Ishikawa (cell line): ENCODE measurements at regions not wholly inside any gene's neighbourhood (a gene's known extent, or its start where the extent isn't known, plus 50 kb on each side); places are given as distances from the start of the nearest gene placed in this dataset.

Source experiments
- CEBPB ChIP-seq: IDR thresholded peaks from 2 replicates; pipeline ENCODE4 v1.6.1; 2012
- CREB1 ChIP-seq: IDR thresholded peaks from 2 replicates; pipeline ENCODE4 v1.6.1; 2012; ENCODE audit warnings: low read depth
- EGR1 ChIP-seq: IDR thresholded peaks from 2 replicates; pipeline ENCODE4 v1.6.1; 2012
- EP300 ChIP-seq: IDR thresholded peaks from 2 replicates; pipeline ENCODE4 v1.6.1; 2012; ENCODE audit warnings: borderline replicate concordance
- FOXM1 ChIP-seq: IDR thresholded peaks from 2 replicates; pipeline ENCODE4 v1.6.1; 2012; ENCODE audit warnings: low read depth, borderline replicate concordance
- NFIC ChIP-seq: IDR thresholded peaks from 2 replicates; pipeline ENCODE4 v1.6.1; 2012
- RAD21 ChIP-seq: IDR thresholded peaks from 2 replicates; pipeline ENCODE4 v1.6.1; 2012; ENCODE audit warnings: low read depth
- TAF1 ChIP-seq: IDR thresholded peaks from 2 replicates; pipeline ENCODE4 v1.6.1; 2012; ENCODE audit warnings: low read depth, mild to moderate bottlenecking
- TCF12 ChIP-seq: IDR thresholded peaks from 2 replicates; pipeline ENCODE4 v1.6.1; 2012; ENCODE audit warnings: low read depth
- TEAD4 ChIP-seq: IDR thresholded peaks from 2 replicates; pipeline ENCODE4 v1.6.1; 2012
- YY1 ChIP-seq: IDR thresholded peaks from 2 replicates; pipeline ENCODE4 v1.6.1; 2012; ENCODE audit warnings: low read depth
- ZBTB7A ChIP-seq: IDR thresholded peaks from 2 replicates; pipeline ENCODE4 v1.6.1; 2012; ENCODE audit warnings: low read depth
- TF ChIP-seq, protein P1 (sequence below): IDR thresholded peaks from 2 replicates; pipeline ENCODE4 v1.6.1; 2012; ENCODE audit warnings: low read depth, mild to moderate bottlenecking
- TF ChIP-seq, protein P2 (sequence below): IDR thresholded peaks from 2 replicates; pipeline ENCODE4 v1.6.1; 2012
- TF ChIP-seq, protein P3 (sequence below): IDR thresholded peaks from 2 replicates; pipeline ENCODE4 v1.6.1; 2012

DNA sequence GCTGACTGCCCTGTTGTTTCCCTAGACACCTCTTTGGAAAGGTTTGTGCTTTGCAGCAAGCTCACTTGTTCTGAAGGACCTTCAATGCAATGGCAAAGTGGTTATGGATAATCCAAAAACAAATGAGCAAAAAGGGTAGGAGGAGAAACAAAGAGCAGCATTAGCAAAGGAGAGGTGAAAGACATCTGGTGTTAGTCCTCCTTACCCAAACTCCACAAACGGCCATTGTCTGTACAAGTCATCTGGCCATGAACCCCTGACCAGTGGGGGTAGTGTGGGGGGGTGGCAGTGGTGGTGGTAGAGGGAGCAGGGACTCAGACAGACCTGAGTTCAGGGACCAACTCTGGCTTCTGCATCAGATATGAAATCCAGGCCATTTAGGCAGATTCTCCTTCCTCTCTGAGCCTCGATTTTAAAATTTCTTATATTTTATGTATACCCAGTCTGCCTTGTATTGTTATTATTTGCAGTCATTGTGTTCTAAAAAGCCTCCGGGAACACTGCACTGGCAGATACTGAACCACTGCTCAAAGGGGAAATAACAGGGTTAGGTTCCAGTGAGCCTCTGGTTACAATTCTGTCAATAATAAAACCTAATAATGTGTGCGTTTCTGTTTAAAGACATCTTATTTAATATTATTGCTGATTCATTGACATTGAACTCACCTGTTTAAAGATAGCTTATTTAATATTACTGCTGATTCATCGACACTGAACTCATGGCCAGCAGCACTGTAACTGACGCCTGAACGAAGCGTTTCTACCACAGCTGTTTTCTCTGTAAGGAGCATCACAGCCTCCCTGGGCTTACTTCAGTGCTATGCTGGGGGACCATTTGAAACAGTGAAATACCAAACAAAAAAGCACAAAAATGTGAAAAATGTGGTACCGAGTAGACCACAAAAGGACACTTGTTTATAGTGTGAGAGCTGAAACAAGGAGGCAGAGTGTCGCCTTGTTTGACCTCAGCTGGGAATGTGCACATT lies 156.0 kb downstream of the SEC61B start:
- TF ChIP-seq EGR1 (no peak), YY1 (no peak), RAD21 (no peak), TEAD4 (no peak), CREB1 (no peak), TCF12 (no peak), CEBPB (no peak)
- TF ChIP-seq, protein P1, sequence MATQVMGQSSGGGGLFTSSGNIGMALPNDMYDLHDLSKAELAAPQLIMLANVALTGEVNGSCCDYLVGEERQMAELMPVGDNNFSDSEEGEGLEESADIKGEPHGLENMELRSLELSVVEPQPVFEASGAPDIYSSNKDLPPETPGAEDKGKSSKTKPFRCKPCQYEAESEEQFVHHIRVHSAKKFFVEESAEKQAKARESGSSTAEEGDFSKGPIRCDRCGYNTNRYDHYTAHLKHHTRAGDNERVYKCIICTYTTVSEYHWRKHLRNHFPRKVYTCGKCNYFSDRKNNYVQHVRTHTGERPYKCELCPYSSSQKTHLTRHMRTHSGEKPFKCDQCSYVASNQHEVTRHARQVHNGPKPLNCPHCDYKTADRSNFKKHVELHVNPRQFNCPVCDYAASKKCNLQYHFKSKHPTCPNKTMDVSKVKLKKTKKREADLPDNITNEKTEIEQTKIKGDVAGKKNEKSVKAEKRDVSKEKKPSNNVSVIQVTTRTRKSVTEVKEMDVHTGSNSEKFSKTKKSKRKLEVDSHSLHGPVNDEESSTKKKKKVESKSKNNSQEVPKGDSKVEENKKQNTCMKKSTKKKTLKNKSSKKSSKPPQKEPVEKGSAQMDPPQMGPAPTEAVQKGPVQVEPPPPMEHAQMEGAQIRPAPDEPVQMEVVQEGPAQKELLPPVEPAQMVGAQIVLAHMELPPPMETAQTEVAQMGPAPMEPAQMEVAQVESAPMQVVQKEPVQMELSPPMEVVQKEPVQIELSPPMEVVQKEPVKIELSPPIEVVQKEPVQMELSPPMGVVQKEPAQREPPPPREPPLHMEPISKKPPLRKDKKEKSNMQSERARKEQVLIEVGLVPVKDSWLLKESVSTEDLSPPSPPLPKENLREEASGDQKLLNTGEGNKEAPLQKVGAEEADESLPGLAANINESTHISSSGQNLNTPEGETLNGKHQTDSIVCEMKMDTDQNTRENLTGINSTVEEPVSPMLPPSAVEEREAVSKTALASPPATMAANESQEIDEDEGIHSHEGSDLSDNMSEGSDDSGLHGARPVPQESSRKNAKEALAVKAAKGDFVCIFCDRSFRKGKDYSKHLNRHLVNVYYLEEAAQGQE = no peak

DNA sequence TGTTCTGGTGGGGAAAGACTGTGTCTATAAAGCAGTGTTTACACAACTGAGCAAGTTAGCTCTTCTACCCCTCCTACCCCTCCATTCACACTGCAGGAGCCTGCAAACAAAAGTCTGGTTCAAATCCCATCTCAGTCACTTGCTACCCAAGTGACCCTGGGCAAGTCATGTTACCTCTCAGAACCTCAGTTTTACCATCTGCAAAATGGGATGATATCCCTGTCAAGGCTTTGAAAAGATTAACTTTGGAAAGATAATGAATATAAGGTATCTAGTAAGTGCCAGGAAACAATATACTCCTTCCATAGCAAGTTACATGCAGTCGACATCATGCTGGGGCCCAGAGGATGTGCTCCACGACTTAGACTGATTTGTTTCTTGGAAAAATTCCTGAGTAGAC lies 161.5 kb downstream of the SEC61B start:
- TF ChIP-seq CREB1 (no peak), FOXM1 (no peak), ZBTB7A (no peak), TCF12 (no peak), RAD21 (no peak), EP300 (no peak), CEBPB (no peak), TAF1 (no peak), NFIC (no peak), EGR1 (no peak), YY1 (no peak), TEAD4 (no peak)
- TF ChIP-seq, protein P2, sequence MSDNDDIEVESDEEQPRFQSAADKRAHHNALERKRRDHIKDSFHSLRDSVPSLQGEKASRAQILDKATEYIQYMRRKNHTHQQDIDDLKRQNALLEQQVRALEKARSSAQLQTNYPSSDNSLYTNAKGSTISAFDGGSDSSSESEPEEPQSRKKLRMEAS = no peak
- TF ChIP-seq, protein P3, sequence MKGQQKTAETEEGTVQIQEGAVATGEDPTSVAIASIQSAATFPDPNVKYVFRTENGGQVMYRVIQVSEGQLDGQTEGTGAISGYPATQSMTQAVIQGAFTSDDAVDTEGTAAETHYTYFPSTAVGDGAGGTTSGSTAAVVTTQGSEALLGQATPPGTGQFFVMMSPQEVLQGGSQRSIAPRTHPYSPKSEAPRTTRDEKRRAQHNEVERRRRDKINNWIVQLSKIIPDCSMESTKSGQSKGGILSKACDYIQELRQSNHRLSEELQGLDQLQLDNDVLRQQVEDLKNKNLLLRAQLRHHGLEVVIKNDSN = no peak
- TF ChIP-seq, protein P1 = no peak

DNA sequence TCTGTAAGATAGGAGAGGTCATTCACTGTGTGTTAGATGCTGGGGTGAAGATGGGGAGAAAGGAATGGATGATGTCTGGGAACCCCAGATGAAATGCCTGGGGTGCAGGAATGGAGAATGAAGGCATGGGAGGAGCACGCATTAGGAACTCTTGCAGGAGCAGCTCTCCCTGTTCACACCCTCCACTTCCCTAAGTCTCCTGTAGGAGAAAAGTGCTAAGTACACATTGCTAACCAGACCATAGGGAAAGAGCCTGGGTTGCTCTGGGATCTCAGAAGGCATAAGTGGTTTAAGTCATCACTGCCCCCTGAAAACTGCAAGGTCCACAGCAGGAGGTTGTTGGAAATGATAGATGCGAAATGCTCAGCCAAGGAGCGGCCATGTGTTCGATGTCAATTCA lies 163.1 kb downstream of the SEC61B start:
- TF ChIP-seq TCF12 (no peak), CEBPB (no peak), YY1 (no peak), EGR1 (no peak), RAD21 (no peak), EP300 (no peak)
- TF ChIP-seq, protein P3 = no peak
- TF ChIP-seq, protein P2 = no peak

DNA sequence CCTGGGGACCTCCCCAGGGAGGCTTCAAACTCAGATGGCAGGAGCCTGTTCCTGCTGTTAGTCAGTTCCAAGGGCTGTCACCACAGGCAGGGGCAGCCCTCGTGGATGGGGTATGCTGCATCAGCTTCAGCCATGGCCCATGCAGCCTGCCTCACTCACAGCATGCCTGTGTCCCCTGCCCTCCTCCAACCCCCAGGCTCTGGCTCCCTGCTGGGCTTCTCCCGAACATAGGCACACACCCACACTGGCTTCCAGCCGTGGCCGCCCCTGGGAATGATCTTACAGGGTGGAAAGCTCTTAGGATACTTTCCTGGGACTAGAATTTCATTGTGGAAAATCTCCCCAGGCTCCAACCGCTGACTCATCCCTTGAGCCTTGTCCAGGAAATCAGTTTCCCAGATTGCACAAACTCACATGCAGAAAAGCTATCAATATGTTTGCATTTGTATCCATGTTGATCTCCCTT lies 163.8 kb downstream of the SEC61B start:
- 0 out of 2 replicates have a peak, but pooled peaks have one; percentile 22 for TF ChIP-seq TCF12
- TF ChIP-seq, protein P1 = no peak

GRCh38 chr9:99387431-99387830 lies 165.3 kb downstream of the SEC61B start:
- no peak for TF ChIP-seq NFIC
- no peak for TF ChIP-seq CEBPB
- TF ChIP-seq YY1 = no peak
